SH-SY5Y (cell line): ENCODE measurements at regions not wholly inside any gene's neighbourhood (a gene's known extent, or its start where the extent isn't known, plus 50 kb on each side); places are given as distances from the start of the nearest gene placed in this dataset.

Experiments used
- GATA2 ChIP-seq: IDR thresholded peaks from 2 replicates; pipeline ENCODE4 v1.6.1; 2011; ENCODE audit warnings: mild to moderate bottlenecking, low read depth, low read length
- GATA3 ChIP-seq: IDR thresholded peaks from 2 replicates; pipeline ENCODE4 v1.6.1; 2011; ENCODE audit warnings: low read depth, mild to moderate bottlenecking, low read length, moderate library complexity

- TF ChIP-seq GATA2: no peak
- TF ChIP-seq GATA3: no peak
Observed at GRCh38 chr9:74132986-74133385, 364.1 kb upstream of the RORB start.
